Glomerular endothelial cell (primary cell): ENCODE measurements at regions not wholly inside any gene's neighbourhood (a gene's known extent, or its start where the extent isn't known, plus 50 kb on each side); places are given as distances from the start of the nearest gene placed in this dataset.

Experiments
- DNase-seq: peaks from one replicate; pipeline ENCODE4 v3.0.0-alpha.2; 2011; ENCODE audit warnings: low read depth, low spot score; ENCODE audit errors: extremely low read depth

DNA sequence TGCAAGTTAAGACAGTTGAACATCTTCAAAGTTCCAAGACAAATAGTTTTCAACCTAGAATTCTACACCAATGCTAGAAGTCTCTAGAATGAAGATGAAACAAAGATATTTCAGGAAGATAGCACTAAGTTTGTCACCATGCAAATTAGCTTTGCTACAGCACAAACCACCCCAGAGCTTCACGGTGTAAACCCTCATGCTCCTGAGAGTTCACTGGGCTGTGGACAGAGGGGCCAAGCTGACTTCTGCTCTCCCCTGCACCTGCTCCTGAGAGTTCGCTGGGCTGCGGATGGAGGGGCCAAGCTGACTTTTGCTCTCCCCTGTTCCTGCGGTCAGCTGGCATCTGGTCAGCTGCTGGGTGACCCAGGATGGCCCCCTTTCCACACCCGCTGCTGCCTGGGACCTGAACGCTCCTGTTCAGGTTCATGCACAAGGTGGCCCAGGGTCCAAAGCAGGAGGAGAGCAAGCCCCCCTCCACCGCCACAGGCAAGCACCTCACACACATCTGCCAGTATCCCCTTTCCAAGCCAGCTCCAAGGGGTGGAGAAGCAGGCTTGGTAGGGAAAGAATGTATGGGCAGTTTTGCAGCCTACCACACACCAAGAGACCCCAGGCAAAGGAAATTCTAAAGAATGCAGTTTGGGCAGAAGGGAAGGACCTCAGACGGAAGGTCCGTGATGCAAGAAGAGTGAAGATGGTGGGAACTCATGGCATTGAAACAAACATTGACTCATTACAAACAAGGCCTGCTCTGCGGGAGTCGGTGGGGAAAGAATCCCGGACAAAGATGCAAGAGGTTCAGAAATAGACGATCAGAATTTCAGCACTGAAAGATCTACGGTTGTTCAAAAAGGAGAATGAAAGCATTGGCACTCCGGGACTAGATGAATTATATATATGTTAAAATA lies 137.8 kb upstream of the PPP2R2D start:
- no peak for DNase-seq

DNA sequence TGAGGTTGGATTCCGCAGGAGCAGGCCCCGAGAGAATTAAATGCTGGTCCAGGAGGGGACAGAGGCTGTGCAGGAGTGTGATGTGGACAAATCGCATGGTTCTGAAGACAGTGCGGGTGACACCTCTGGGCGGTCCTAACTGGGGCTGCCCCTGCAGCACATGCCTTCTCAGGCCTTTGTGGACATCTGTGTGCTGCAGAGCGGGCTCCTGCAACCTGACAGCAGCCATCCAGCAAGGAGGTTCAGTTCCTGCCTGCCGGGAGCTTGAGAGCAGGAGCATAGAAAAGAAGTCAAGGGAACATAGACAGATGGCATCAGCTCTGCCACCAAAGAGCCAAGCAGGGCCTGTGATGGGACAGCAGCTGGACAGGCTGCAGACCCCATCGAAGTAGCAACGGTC lies 135.9 kb upstream of the PPP2R2D start:
- no peak for DNase-seq

DNA sequence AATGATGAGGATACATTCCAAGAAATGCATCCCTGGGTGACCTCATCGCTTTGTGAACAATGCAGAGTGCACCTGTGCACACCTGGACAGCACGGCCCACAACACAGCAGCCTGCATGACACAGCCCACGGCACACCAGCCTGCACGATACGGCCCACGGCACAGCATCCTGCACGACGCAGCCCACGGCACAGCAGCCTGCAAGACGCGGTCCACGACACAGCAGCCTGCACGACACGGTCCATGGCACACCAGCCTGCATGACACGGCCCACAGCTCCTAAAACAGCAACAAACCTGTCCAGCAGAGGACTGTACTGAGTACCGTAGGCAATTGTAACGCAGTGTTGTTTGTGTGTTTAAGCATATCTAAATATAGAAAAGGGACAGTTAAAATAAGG lies 134.7 kb upstream of the PPP2R2D start:
- DNase-seq = no peak

DNA sequence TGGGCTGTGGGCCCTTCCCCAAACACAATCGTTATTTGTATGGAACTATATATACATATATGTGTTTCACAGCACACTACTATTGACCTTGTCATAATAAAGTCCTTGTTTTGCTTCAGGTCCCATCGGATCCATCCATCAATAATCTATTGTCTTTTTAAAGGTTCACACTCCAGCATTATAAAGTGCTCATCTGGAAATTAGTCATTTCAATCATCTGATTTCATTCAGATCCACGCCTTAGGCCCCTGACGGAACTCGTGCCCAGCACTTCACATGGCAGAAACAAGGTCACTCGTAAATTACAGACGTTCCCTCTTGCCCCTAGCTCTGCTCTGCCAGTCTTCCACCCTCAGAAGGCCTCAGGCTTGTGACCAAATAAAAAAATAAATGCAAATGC lies 133.1 kb upstream of the PPP2R2D start:
- DNase-seq = no peak

DNA sequence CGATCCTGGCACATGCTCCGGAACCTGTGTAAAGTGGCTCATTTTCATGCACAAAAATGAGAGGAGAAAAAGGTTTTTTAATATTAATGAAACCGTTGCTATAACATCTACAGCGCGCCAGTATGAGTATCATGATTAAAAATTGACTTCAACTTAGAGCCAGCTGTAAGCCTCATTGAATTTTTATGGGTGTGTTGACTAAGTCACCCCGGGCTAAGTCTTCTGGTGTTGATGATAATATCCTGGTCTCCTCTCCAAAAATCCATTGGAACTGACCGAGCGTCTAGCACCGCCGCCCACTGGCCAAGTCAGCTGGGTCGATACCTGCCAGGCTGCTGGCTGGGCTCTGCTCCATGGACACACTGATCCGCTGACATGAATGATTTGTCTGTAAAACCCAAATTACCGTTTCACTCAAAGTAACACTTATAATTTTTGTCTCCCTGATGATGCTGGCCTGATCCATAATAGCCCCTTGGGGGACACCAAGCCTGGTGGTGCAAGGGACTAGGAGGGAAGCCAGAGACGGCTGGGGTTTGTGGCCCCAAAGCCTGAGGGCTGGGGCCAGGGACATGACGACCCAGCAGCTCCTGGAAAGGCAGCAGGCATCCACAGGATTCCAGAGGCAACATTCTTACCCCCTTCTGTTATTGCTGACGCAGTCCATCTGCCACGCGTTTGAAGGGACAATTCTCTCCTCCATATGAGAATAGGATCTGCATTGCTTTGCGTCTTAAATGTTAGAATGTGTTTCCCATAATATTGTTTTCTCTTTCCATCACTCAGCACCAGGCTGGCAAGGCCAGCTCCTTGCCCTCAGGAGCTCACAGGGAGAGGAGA lies 131.0 kb upstream of the PPP2R2D start:
- no peak for DNase-seq

DNA sequence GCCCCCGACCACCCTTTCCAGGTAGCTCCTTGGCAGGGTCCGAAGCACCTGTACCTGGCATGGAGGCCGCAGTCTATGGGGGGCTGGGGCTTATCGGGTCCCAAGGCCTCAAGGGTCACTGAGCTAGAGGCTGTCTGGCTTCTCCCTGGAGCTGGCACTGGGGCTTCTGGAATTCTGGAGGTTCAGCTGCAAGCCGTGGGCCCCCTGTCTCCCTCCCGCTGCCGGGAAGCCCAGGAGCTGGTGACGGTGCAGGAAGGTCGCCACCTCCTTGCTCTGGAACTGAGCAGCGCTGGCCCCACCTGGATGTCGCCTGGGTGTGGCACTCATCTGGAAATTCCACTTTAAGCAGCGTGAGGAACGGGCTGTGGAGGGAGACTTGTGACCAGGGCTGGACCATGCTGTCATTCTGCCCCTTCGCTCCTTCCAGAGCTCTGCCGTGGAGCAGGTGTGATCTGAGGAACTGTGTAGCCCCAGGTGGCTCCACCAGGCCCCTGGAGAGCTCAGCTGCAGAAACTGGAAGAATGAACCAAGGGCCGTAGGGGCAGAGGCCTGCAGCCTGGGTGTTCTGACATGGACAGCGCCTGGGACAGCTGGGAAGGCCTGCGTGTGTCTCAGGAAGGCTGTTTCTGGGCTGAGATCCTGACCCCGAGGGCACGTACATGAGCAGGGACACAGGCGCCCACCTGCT lies 129.7 kb upstream of the PPP2R2D start:
- DNase-seq = no peak

DNA sequence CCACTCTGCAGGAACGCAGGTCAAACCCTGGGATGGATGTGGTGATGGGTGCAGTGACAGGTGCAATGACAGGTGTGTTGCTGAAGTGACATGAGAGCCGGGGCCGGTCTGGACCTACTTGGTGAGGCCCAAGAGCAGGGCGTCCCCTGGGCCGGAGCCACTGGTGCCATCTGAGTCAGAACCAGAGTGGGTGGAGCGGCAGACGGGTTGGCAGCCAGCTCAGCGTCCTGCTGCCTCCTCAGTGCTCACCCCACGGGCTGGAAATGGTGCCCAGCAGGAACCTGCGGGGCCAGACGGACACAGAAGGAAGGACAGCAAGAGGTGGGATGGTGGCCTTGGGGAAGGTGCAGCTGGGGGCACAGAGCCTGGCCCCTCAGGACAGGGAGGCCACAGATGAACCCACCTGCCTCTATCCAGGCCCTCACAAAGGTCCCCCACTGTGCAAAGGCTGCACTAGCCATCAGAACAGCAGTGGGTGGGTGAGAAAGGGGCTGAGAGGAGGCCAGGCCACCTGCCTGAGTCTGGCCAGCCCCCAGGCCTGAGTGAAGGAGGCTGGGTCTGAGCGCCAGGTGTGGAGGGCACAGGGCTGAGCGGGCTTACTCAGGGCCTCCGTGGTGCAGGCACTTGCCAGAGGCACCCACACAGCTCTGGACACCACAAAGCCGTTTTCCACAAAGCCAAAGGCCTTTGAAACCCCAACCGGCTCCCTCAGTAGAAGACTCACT lies 129.0 kb upstream of the PPP2R2D start:
- DNase-seq = no peak

DNA sequence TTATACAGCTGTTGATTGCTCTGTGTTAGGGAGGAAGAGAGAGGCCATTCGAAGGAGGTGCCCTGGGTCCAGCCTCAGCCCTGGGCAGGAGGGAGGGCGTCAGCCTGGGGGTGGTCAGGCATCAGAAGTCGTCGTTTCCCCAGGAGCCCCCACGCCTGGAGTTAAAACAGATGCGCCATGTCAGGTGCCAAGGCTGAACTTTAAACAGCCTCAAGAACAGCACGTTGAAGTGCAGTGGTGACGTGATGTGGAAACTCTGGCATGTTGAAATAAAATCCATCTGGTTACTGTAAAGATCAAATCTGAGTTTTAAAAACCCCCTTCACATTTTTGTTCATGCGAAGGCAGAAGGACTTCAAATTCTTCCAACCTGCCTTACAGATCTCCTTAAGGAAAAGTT lies 128.4 kb upstream of the PPP2R2D start:
- no peak for DNase-seq

DNA sequence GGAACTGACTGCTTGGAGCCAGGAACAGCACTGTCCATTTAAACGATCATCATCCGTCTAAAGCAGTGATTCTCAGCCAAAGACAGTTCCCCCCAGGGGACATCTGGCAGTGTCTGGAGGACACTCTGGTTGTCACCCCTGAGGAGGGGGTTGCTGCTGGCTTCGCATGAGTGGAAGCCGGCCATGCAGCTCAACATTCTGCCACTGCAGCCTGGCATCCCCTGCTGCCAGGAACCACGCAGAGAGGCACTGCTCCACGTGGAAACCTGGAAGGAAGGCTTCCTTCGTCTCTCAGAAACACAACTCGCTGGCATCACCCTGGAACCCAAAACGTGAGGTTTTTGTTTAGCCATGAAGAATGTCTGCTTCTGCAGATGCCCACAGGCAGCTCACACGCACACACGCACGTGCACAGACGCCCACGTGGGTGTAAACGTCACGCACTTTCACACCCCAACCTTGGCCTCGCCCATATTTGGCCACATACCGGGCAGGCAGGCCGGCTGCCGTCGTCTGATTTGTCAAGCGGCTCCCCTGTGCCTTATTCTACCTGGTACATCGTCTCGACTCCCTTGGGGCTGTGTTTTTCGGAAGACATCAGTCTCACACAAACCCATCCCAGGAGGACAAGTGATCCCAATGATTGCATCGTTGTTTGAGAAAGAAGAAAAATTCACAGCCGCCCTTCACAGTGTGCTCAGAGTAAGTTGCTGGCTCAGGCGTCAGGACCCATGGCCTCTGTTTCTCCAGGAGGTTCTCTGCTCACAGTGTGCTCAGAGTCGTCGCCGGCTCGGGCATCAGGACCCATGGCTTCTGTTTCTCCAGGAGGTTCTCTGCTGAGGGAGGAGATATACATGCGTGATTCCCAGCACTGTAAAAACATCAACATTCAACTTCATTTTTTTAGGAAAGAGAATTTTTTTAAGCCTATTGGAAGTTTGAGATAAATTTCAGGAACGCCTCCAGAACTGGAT lies 127.2 kb upstream of the PPP2R2D start:
- DNase-seq = no peak

DNA sequence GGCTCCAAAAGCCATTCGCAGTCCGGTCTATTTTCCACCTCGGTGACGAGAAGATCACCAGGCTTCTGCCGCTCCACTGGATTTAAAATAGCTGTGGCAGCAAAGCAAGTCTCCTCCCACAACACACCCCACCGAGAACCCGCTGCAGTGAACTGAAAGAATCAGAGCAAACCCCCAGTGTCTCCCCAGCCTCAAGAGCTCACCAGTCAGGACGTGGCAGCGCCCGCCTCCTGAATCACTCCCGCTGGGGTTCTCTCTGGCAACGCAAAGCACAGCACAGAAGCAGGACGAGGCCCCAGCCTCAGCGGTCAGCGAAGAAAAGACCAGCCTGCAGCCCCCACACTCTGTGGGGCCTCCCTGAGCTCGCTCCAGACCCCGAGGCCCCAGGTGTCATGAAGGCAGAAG lies 126.1 kb upstream of the PPP2R2D start:
- DNase-seq = no peak

DNA sequence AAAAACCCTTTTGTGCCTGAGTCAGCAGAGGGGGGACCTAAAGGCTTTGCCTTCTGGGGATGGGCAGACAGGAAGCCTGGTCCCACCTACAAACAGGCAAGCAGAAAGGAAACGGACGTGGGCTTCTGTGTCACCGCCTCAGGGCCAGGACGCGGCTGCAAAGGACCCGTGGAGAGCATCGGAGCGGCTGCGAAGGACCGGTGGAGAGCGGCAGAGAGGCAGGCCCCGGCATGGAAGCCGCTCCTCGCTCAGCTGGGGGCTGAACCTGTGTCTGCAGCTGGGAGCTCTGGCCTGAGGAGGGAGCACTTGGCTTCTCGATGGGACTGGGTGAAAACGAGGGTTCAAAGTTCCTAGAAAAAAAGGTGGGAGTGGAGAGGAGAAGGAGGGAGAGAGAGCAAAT lies 125.4 kb upstream of the PPP2R2D start:
- no peak for DNase-seq

DNA sequence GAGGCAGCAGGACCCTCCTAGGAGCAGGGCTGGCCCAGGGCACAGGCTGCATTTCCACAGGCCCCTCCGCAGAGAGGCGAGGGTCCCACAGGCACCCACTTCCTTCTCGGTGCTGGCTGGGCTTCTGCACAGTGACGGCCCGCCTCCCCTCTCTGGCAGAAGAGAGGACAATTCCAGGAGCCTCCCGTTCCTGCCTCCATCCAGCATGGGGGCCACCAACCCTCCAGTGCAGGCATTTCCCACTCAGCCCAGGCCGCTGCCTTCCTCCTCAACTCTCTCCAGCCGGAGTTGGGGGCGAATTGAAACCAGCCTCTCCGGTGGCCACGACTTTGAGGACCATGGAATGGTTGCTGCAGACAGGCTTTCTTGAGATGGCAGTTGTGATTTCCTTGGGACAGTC lies 125.0 kb upstream of the PPP2R2D start:
- no peak for DNase-seq

DNA sequence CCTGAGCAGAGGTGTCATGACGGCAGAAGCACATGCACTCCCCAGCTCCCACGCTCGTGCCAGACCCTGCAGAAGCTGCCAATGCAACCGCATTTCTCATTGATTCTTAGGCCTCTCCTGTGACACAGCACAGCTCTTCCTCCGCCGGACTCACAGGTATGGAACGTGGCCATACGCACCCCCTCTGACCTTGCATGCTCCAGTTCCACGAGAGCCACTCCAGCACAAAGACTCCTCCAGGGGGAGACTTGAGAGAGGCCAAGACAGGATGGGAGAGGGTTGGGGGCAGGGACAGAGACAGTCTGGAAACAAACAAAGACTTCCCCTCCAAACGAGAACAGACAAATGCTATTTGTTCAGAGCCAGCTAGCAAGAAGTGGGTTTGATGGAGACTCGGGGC lies 124.3 kb upstream of the PPP2R2D start:
- no peak for DNase-seq

DNA sequence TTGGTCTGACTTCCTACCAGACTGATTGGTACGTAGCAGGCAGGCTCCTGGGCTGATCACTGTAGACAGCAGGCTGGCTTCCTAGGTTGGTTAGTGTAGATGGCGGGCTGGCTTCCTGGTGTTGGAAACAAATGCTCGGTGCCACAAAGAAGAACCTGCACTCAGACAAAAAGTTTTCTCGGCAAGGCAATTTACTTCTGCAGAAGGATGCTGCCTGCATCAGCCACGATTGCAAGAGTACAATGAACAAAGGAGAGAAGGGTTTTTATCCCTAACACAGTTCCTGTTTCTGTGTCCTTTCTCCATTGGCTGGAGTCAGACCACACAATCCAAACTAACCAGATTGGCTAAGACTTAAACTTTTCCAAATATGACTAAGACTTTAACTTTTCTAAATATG lies 123.6 kb upstream of the PPP2R2D start:
- DNase-seq = no peak

DNA sequence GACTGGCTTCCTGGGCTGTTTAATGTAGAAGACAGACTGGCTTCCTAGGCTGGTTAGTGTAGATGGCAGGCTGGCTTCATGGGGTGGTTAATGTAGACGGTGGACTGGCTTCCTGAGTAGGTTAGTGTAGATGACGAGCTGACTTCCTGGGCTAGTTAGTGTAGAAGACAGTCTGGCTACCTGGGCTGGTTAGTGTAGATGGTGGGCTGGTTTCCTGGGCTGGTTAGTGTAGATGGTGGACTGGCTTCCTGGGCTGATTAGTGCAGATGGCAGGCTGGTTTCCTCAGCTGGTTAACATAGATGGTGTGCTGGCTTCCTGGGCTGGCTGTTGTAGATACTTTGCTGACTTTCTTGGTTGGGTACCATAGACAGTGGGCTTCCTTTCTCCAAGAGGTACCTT lies 122.9 kb upstream of the PPP2R2D start:
- no peak for DNase-seq

DNA sequence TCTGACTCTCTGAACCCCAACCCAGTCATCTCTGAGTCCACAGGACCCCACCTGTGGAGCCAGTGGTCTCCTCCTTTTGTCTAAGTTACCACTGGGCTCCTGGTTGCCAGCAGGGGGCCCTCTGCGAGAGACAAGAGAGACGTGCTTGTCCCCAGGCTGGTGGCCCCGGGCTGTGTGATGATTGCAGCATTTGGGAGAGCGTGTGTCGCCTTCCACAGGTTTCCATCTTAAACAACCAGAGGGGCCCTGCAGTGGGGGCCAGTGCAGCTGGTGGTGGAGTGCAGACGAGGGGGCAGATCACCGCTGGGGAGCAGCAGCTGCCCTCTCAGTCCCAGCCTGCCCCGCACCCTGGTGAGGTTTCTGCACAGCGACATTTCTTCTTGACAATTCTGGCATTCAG lies 122.4 kb upstream of the PPP2R2D start:
- no peak for DNase-seq

DNA sequence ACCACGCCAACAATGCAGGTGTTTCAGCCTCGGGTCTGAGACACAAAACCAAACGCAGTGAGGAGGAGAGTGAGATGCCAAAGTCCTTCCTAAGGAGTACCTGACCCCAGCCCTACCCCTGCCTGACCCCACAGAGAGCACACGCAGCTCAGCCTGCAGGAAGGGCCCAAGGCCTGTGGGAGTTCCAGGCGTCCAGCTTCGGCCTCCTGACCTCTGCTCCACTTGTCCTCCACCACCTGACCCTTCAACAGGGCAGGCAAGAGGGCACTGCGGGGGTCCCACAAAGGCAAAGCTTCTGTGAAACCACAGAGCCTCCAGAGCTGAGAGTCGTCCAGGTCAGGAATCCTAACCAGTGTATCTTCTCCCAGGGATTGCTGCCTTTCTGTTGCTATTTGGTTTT lies 122.0 kb upstream of the PPP2R2D start:
- no peak for DNase-seq

DNA sequence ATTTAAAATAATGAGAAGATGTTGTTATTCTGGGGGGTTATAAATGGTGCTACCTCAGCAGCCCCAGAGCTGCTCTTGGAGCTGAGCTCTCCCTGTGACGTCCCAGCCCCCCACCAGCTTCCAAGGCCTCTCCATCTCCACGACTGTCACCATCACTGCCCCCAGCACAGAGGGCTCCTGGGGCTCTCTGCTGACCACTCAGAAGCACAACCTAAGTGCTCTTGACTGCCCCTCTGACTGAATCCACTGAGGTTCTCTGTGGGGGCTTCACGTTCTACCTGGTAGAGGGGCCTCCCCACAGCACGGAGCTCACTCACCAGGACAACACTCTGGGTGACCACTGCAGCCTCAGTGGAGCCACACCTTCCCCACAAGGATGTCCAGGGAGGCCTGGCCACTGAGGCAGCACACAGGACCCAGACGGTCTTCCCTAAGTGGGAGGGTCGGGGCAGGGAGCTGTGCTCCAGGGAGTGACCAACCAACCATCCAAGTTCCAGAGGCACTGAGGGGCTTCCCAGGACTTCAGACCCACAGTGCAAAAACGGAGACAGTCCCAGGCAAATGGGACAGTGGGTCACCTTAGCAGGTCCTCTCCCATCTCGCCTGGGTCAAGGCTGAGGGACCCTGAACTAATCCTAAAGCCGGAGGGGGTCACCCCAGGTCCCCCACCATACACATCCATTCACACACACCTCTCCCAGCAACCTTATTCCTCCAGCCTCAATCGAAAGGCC lies 121.0 kb upstream of the PPP2R2D start:
- DNase-seq = no peak

DNA sequence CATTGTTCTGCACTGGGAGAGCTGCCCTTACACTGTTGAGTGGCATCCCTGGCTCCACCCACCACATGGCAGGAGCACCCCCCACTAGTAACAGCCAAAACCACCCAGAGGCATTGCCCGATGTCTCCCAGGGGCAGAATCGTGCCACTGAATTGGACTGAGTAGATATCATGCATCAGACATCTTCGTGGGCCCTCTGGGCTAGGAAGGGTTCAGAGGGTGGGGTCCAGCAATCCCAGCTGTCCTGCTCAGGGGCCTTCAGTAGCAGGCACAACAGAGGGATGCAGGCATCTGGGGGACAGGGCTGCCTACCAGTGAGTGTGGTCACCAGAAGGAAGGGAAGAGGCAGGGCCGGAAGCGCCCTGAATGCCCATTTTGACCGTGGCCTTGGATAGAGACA lies 119.7 kb upstream of the PPP2R2D start:
- DNase-seq = no peak
